Hepatocyte (in vitro differentiated cells): ENCODE measurements at regions not wholly inside any gene's neighbourhood (a gene's known extent, or its start where the extent isn't known, plus 50 kb on each side); places are given as distances from the start of the nearest gene placed in this dataset.

Source experiments
- DNase-seq: peaks from one replicate; pipeline ENCODE4 v3.0.0-alpha.2; 2016; ENCODE audit warnings: low spot score
- H2AFZ ChIP-seq: fragments of 200-600 bp; sonication (generic); 2 replicates; pipeline ENCODE4 v1.6.0; 2016; ENCODE audit warnings: antibody characterized with exemption, mild to moderate bottlenecking
- H3K27ac ChIP-seq: fragments of 200-600 bp; sonication (generic); 2 replicates; pipeline ENCODE4 v1.5.1; 2016; ENCODE audit warnings: mild to moderate bottlenecking
- H3K27me3 ChIP-seq: fragments of 200-600 bp; sonication (generic); 2 replicates; pipeline ENCODE4 v1.6.1; 2016
- H3K36me3 ChIP-seq: fragments of 200-600 bp; sonication (generic); replicated peaks from 2 replicates; pipeline ENCODE4 v1.5.1; 2016; ENCODE audit warnings: low read depth; ENCODE audit not compliant: insufficient read depth
- H3K4me1 ChIP-seq: fragments of 200-600 bp; sonication (generic); 2 replicates; pipeline ENCODE4 v1.5.1; 2016; ENCODE audit warnings: mild to moderate bottlenecking, moderate library complexity; ENCODE audit not compliant: insufficient read depth
- H3K4me2 ChIP-seq: fragments of 200-600 bp; sonication (generic); 2 replicates; pipeline ENCODE4 v1.6.0; 2016
- H3K4me3 ChIP-seq: fragments of 200-600 bp; sonication (generic); 2 replicates; pipeline ENCODE4 v1.5.1; 2016; ENCODE audit warnings: mild to moderate bottlenecking
- H3K79me2 ChIP-seq: fragments of 200-600 bp; sonication (generic); 2 replicates; pipeline ENCODE4 v1.6.0; 2017; ENCODE audit warnings: mild to moderate bottlenecking
- H3K9me2 ChIP-seq: fragments of 200-600 bp; sonication (generic); replicated peaks from 2 replicates; pipeline ENCODE4 v1.6.0; 2017; ENCODE audit warnings: mild to moderate bottlenecking; ENCODE audit not compliant: insufficient read depth
- H3K9me3 ChIP-seq: fragments of 200-600 bp; sonication (generic); 2 replicates; pipeline ENCODE4 v1.5.1; 2016; ENCODE audit warnings: low read depth, mild to moderate bottlenecking
- H4K20me1 ChIP-seq: fragments of 200-600 bp; sonication (generic); 2 replicates; pipeline ENCODE4 v1.6.0; 2016; ENCODE audit warnings: mild to moderate bottlenecking; ENCODE audit not compliant: insufficient read depth, poor library complexity, severe bottlenecking
- EZH2 ChIP-seq: fragments of 200-600 bp; sonication (generic); IDR thresholded peaks from 2 replicates; pipeline ENCODE4 v1.6.1; 2016; ENCODE audit warnings: antibody characterized with exemption, mild to moderate bottlenecking, borderline replicate concordance
- EZH2phosphoT487 ChIP-seq: fragments of 200-600 bp; sonication (generic); IDR thresholded peaks from one replicate; pipeline ENCODE4 v1.6.1; 2018; ENCODE audit warnings: antibody characterized with exemption, mild to moderate bottlenecking, low read depth, moderate library complexity; ENCODE audit not compliant: unreplicated experiment, severe bottlenecking
- WGBS: methylation state at CpG from one replicate; pipeline ENCODE4 v1.1.6; 2016; ENCODE audit warnings: low lambda C conversion rate; ENCODE audit errors: missing lambda C conversion rate; 5-methylcytosine and 5-hydroxymethylcytosine counted together
- TF ChIP-seq, protein P1 (sequence below): fragments of 200-600 bp; sonication (generic); IDR thresholded peaks from 2 replicates; pipeline ENCODE4 v1.5.1; 2016; ENCODE audit warnings: antibody characterized with exemption, mild to moderate bottlenecking; ENCODE audit not compliant: poor library complexity

DNA sequence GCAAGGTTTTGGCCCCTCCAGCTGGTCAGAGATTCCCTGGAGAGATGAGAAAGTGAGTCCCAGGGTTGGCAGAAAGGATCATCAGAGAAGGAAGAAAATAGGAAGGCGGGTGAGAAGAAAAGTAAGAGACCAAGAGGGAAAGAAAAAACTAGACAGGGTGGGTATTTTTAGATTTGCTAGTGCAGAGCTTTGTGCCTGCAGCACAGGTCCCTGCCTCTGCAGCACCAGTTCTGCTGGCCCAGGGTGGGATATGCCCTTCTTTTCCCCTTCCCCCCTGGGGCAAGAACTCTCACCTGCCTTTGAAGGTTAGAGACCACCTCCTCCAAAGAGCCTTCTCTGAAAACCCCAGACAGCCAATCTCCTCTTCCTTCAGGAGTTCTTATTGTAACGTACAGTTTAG lies 90.3 kb upstream of the EGFLAM start:
- Histone ChIP-seq H3K27me3 (no peaks in the 10 kb centered on the region), H3K4me3 (no peak overlapping the region), H2AFZ (no peak overlapping the region), H4K20me1 (no peaks in the 10 kb centered on the region), H3K9me3 (no peaks in the 10 kb centered on the region), H3K4me1 (no peaks in the 10 kb centered on the region), H3K9me2 (no peaks in the 10 kb centered on the region), H3K36me3 (no peaks in the 10 kb centered on the region), H3K4me2 (no peak overlapping the region), H3K79me2 (no peaks in the 10 kb centered on the region), H3K27ac (no peak overlapping the region)
- DNase-seq = no peak
- 73% methylated on average over 2 of the region's 2 CpGs for WGBS
- TF ChIP-seq EZH2 (no peak), EZH2phosphoT487 (no peak)
- TF ChIP-seq, protein P1, sequence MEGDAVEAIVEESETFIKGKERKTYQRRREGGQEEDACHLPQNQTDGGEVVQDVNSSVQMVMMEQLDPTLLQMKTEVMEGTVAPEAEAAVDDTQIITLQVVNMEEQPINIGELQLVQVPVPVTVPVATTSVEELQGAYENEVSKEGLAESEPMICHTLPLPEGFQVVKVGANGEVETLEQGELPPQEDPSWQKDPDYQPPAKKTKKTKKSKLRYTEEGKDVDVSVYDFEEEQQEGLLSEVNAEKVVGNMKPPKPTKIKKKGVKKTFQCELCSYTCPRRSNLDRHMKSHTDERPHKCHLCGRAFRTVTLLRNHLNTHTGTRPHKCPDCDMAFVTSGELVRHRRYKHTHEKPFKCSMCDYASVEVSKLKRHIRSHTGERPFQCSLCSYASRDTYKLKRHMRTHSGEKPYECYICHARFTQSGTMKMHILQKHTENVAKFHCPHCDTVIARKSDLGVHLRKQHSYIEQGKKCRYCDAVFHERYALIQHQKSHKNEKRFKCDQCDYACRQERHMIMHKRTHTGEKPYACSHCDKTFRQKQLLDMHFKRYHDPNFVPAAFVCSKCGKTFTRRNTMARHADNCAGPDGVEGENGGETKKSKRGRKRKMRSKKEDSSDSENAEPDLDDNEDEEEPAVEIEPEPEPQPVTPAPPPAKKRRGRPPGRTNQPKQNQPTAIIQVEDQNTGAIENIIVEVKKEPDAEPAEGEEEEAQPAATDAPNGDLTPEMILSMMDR = no peak

DNA sequence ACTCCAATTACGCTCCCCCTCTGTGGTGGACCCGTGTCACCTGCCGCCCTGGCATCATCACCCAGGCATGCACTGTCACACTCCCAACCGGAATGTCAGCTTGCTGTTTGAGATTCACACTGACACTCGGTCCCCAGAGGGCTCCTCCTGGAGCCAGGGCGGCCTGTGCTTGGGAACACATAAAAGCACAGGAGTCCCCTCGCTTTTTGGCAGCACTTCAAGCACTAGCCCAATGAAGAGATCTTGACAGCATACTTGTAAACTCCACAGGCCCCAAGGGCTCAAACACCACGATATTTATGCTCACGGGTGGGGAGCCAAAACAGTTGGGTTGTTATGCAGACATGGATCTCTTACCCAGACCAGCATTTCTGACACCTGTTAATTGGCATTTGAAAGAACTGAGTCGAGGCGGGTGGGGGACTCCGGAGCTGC lies 90.8 kb upstream of the EGFLAM start:
- H3K4me1 ChIP-seq = no peaks in the 10 kb centered on the region
- H4K20me1 ChIP-seq = no peaks in the 10 kb centered on the region
- H3K9me2 ChIP-seq = no peaks in the 10 kb centered on the region
- no peak overlapping the region for H3K4me2 ChIP-seq
- no peak overlapping the region for H3K4me3 ChIP-seq
- no peak overlapping the region for H2AFZ ChIP-seq
- TF ChIP-seq EZH2 = no peak
- TF ChIP-seq, protein P1 = no peak
- no peak for TF ChIP-seq EZH2phosphoT487
- DNase-seq = no peak
- WGBS = 44% methylated on average over 12 of the region's 12 CpGs
- no peak overlapping the region for H3K27ac ChIP-seq
- H3K9me3 ChIP-seq = no peaks in the 10 kb centered on the region
- no peaks in the 10 kb centered on the region for H3K79me2 ChIP-seq
- no peaks in the 10 kb centered on the region for H3K27me3 ChIP-seq
- H3K36me3 ChIP-seq = no peaks in the 10 kb centered on the region

DNA sequence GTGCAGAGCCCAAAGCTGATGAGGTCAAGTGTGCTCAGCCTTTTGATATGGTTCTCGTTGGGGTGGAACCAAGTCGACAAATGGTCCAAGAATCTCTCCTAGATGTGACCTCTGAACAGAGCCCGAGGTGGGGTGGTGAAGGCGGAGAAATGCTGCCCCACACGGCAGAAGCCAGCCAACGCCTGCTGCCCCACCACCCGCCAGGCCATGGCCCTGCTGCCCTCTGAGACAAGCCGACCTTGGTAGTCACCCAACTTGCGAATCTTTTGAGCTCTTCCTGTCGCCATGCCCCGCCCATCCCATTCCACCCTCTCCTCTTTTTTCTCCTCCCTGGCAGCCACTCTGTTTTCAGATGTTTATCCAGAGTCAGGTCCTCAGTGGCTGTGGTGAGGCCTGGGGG lies 91.5 kb upstream of the EGFLAM start:
- Histone ChIP-seq H3K4me1 (no peaks in the 10 kb centered on the region), H2AFZ (no peak overlapping the region), H3K4me3 (no peak overlapping the region), H3K4me2 (no peak overlapping the region), H3K79me2 (no peaks in the 10 kb centered on the region), H3K27me3 (no peaks in the 10 kb centered on the region), H3K9me2 (no peaks in the 10 kb centered on the region), H3K36me3 (no peaks in the 10 kb centered on the region), H3K27ac (no peak overlapping the region), H3K9me3 (no peaks in the 10 kb centered on the region), H4K20me1 (no peaks in the 10 kb centered on the region)
- WGBS = 90% methylated on average over 11 of the region's 11 CpGs
- DNase-seq = no peak
- TF ChIP-seq EZH2phosphoT487 (no peak), EZH2 (no peak)
- TF ChIP-seq, protein P1 = no peak

DNA sequence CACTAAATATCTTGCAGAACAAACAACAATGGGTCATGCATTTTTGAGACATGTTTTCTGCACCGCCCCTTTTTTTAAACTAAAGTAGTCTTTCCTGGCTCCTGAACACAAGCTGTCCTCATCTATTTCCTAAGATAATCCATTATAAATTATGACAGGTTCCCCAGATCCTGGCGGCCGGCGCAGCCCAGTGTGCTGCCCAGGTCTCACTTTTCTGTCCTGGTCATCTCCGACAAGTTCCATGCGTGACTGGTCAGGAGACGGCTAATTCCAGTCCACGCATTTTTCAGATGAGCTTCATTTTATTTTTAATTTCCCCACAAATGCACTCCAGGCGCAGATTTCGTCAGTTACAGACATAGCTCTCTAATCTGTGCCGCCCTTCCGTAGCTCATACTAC lies 92.9 kb upstream of the EGFLAM start:
- Histone ChIP-seq H3K9me3 (no peaks in the 10 kb centered on the region), H3K4me2 (no peak overlapping the region), H3K27ac (no peak overlapping the region), H3K79me2 (no peaks in the 10 kb centered on the region), H4K20me1 (no peaks in the 10 kb centered on the region), H3K27me3 (no peaks in the 10 kb centered on the region), H3K4me1 (no peaks in the 10 kb centered on the region), H2AFZ (no peak overlapping the region), H3K9me2 (no peaks in the 10 kb centered on the region), H3K36me3 (no peaks in the 10 kb centered on the region), H3K4me3 (no peak overlapping the region)
- TF ChIP-seq EZH2phosphoT487 (no peak), EZH2 (no peak)
- TF ChIP-seq, protein P1 = no peak
- WGBS = 97% methylated on average over 12 of the region's 12 CpGs
- no peak for DNase-seq
